Lung (tissue), 11 donors: ENCODE measurements at regions not wholly inside any gene's neighbourhood (a gene's known extent, or its start where the extent isn't known, plus 50 kb on each side); places are given as distances from the start of the nearest gene placed in this dataset.
"Not testable (repeated sequence)": the region's sequence is repeated elsewhere in the genome, so short reads cannot be mapped to it uniquely, and the experiment has no call there.

Experiments
- ATAC-seq: fragments of 200-7000 bp; cut with Tn5 transposase; one replicate; pipeline ENCODE4 v1.9.1; 2020; ENCODE audit warnings: moderate number of reproducible peaks; ENCODE audit not compliant: insufficient read depth, low FRiP score
- DNase-seq, 3 donors: peaks; one replicate each; pipeline ENCODE4 v3.0.0-alpha.2; 2013 to 2017
- H3K27ac ChIP-seq, 2 donors: one replicate each; pipeline ENCODE4 v1.5.1; 2013; ENCODE audit warnings: mild to moderate bottlenecking in 2 of 2, moderate library complexity in 2 of 2, control low read depth in 1 of 2, inconsistent platforms in 1 of 2, low read depth in 1 of 2, low read length in 1 of 2
- H3K27me3 ChIP-seq, 3 donors: one replicate each; pipeline ENCODE4 v1.5.1; 2013; ENCODE audit warnings: low read length in 2 of 3; ENCODE audit not compliant: control insufficient read depth in 3 of 3, insufficient read depth in 3 of 3
- H3K36me3 ChIP-seq, 4 donors: one replicate each; pipeline ENCODE4 v1.5.1; 2013; ENCODE audit warnings: low read length in 4 of 4, mild to moderate bottlenecking in 1 of 4, moderate library complexity in 1 of 4; ENCODE audit not compliant: control insufficient read depth in 4 of 4, insufficient read depth in 4 of 4
- H3K4me1 ChIP-seq, 5 donors: one replicate each; pipeline ENCODE4 v1.5.1; 2013; ENCODE audit warnings: low read length in 5 of 5, mild to moderate bottlenecking in 2 of 5, moderate library complexity in 1 of 5; ENCODE audit not compliant: control insufficient read depth in 5 of 5, insufficient read depth in 5 of 5
- H3K4me3 ChIP-seq: one replicate; pipeline ENCODE4 v1.5.1; 2013; ENCODE audit warnings: mild to moderate bottlenecking, control low read depth, moderate library complexity
- H3K9ac ChIP-seq, 2 donors: one replicate each; pipeline ENCODE4 v1.5.1; 2013; ENCODE audit warnings: low read length in 2 of 2, control low read depth in 1 of 2; ENCODE audit not compliant: insufficient read depth in 1 of 2
- H3K9me3 ChIP-seq, 4 donors: one replicate each; pipeline ENCODE4 v1.5.1; 2013; ENCODE audit warnings: low read length in 3 of 4, mild to moderate bottlenecking in 1 of 4, moderate library complexity in 1 of 4; ENCODE audit not compliant: control insufficient read depth in 4 of 4, insufficient read depth in 3 of 4
- CTCF ChIP-seq: IDR thresholded peaks from 2 replicates; pipeline ENCODE4 v1.5.1; 2012; ENCODE audit warnings: mild to moderate bottlenecking; ENCODE audit errors: control extremely low read depth, extremely low read depth
- WGBS, 2 donors: extraction: QIAGEN DNeasy Blood & Tissue Kit; methylation state at CpG; one replicate each; pipeline ENCODE4 v1.1.7; 2013; 5-methylcytosine and 5-hydroxymethylcytosine counted together
- donor health status: control.
- donor health status: control.
- donor health status: Bipolar disorder and iron deficiency.
- donor health status: healthy.
- donor health status: DM: yes; HTN: yes; CAD: no.

- no peak for DNase-seq
- Histone ChIP-seq H3K9me3 (peaks cover 0 to 3% (median 0%) of the 10 kb centered on the region in 4 donors), H3K36me3 (no peaks in the 10 kb centered on the region), H3K27ac (no peak overlapping the region), H3K9ac (no peak overlapping the region), H3K4me3 (no peak overlapping the region), H3K4me1 (no peaks in the 10 kb centered on the region), H3K27me3 (no peaks in the 10 kb centered on the region)
- 64 to 72% methylated on average over 3 of the region's 3 CpGs for WGBS, 2 donors
- TF ChIP-seq CTCF: no peak
- ATAC-seq: no peak
Observed at GRCh38 chr3:34511891-34512290, 713.5 kb downstream of the PDCD6IP start.

- not testable (repeated sequence) for H3K27me3 ChIP-seq, H3K4me3 ChIP-seq, H3K36me3 ChIP-seq, H3K9me3 ChIP-seq, DNase-seq, H3K27ac ChIP-seq, ATAC-seq, H3K4me1 ChIP-seq, H3K9ac ChIP-seq
- WGBS, 2 donors: 78 to 87% methylated on average over 2 of the region's 2 CpGs
Observed at GRCh38 chr3:34519008-34519407, 720.6 kb downstream of the PDCD6IP start.

DNA sequence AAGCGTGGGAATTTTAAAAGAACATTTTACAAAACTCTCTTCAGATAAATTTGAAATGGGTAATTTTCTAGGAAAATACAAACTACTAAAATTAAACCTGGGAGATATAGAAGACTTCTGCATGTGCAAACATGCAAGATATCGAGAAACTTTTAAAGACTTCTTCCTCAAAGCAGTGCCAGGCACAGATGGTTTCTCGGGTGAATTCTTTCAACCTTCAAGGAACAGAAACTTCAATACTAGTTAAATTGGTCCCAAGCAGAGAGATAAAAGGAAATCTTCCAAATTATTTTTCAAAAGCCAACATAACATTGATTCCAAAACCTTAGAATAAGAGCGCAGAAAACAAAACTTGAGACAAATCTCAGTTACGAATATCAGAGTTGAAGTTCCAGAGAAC is 732.7 kb downstream of the PDCD6IP start:
- Histone ChIP-seq H3K27me3 (no peaks in the 10 kb centered on the region), H3K4me3 (no peak overlapping the region), H3K27ac (no peak overlapping the region), H3K9ac (no peak overlapping the region), H3K9me3 (peaks cover 0 to 3% (median 0%) of the 10 kb centered on the region in 4 donors), H3K4me1 (no peaks in the 10 kb centered on the region), H3K36me3 (no peaks in the 10 kb centered on the region)
- no peak for TF ChIP-seq CTCF
- DNase-seq (no peak), ATAC-seq (no peak)
- 91 to 92% methylated on average over 5 of the region's 5 CpGs for WGBS, 2 donors

GRCh38 chr3:34533451-34533850 is 735.0 kb downstream of the PDCD6IP start:
- Histone ChIP-seq H3K27me3 (no peaks in the 10 kb centered on the region), H3K4me1 (no peaks in the 10 kb centered on the region), H3K9me3 (peaks cover 0 to 3% (median 0%) of the 10 kb centered on the region in 4 donors), H3K9ac (no peak overlapping the region), H3K36me3 (no peaks in the 10 kb centered on the region), H3K4me3 (no peak overlapping the region), H3K27ac (no peak overlapping the region)
- no peak for DNase-seq
- ATAC-seq: no peak
- no peak for TF ChIP-seq CTCF
- WGBS, 2 donors: 62 to 75% methylated on average over 2 of the region's 2 CpGs
